K562 (cell line): ENCODE measurements at regions not wholly inside any gene's neighbourhood (a gene's known extent, or its start where the extent isn't known, plus 50 kb on each side); places are given as distances from the start of the nearest gene placed in this dataset.

Source experiments
- ATF7 ChIP-seq: fragments of 450-650 bp; IDR thresholded peaks from 2 replicates; pipeline ENCODE4 v1.7.1; 2014; ENCODE audit warnings: mild to moderate bottlenecking, moderate library complexity
- FOXM1 ChIP-seq, 2 experiments: fragments of 450-650 bp in 1 of 2; sonication (generic) in 1 of 2; formaldehyde crosslinking in 1 of 2; IDR thresholded peaks; 2 replicates each; pipeline versions ENCODE4 v1.6.1 to v1.9.0; 2017 to 2022; ENCODE audit warnings: low read depth in 2 of 2, mild to moderate bottlenecking in 2 of 2, missing genetic modification reagents in 1 of 2, moderate library complexity in 1 of 2
- KAT2B ChIP-seq: IDR thresholded peaks from one replicate; pipeline ENCODE4 v1.6.1; 2012; ENCODE audit warnings: low read depth, mild to moderate bottlenecking, control low read depth, inconsistent platforms, low read length, moderate library complexity
- KLF13 ChIP-seq: fragments of 450-650 bp; IDR thresholded peaks from 2 replicates; pipeline ENCODE4 v1.6.1; 2016; ENCODE audit warnings: missing genetic modification characterization, low read depth, mild to moderate bottlenecking, missing compliant biosample characterization, moderate library complexity, borderline replicate concordance
- MYNN ChIP-seq, 2 experiments: sonication (generic); formaldehyde crosslinking in 1 of 2; IDR thresholded peaks; 2 replicates each; pipeline versions ENCODE4 v1.5.0 to v1.6.1; 2016 to 2020; ENCODE audit warnings: antibody characterized with exemption in 1 of 2, missing genetic modification reagents in 1 of 2
- POLR2A ChIP-seq: fragments of 450-650 bp; conservative IDR thresholded peaks from 2 replicates; pipeline ENCODE4 v1.6.1; 2016
- SP1 ChIP-seq: sonication (generic); formaldehyde crosslinking; IDR thresholded peaks from 2 replicates; pipeline ENCODE4 v1.8.1; 2022; ENCODE audit warnings: mild to moderate bottlenecking, missing genetic modification reagents
- TCFL5 ChIP-seq: fragments of 250-450 bp; sonication (Bioruptor Pico); conservative IDR thresholded peaks from 2 replicates; pipeline ENCODE4 v1.6.1; 2021; ENCODE audit warnings: mild to moderate bottlenecking, moderate library complexity, matching md5 sums
- ZNF165 ChIP-seq: fragments of 250-450 bp; sonication (Bioruptor Pico); IDR thresholded peaks from 2 replicates; pipeline ENCODE4 v1.4.0; 2020; ENCODE audit warnings: borderline replicate concordance
- ZNF274 ChIP-seq: IDR thresholded peaks from 2 replicates; pipeline ENCODE4 v1.6.1; 2011; ENCODE audit warnings: low read depth, mild to moderate bottlenecking, low read length, moderate library complexity, borderline replicate concordance
- TF ChIP-seq, protein P1 (sequence below): fragments of 450-650 bp; IDR thresholded peaks from 2 replicates; pipeline ENCODE4 v1.6.1; 2018; ENCODE audit not compliant: partially characterized antibody

DNA sequence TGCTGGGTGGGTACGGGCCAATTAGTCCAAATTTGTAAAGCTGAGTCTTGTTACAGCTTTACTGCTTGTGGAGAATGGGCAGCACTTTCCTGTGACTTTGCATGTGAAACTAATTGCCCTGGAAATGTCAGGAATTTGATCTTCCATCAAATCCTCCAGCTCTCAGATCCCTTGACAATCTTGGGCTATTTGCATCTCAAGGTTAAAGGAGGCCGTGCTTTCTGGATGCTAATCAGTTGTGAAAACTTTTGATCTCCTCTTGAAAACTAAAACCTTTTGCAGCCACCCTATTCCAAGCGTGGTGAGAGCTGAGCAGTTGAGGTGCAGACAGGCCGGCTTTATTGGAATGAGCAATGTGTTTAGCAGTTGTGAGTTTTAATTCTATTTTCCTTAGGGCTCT is 68.0 kb upstream of the CLINT1 start:
- no peak for TF ChIP-seq ZNF274
- TF ChIP-seq ATF7, result no peak
- TF ChIP-seq SP1 (CRISPR knock-in tag), result no peak
- no peak for TF ChIP-seq TCFL5 (CRISPR knock-in tag)
- TF ChIP-seq KLF13, result no peak
- TF ChIP-seq ZNF165 (CRISPR knock-in tag), result no peak
- TF ChIP-seq, protein P1, sequence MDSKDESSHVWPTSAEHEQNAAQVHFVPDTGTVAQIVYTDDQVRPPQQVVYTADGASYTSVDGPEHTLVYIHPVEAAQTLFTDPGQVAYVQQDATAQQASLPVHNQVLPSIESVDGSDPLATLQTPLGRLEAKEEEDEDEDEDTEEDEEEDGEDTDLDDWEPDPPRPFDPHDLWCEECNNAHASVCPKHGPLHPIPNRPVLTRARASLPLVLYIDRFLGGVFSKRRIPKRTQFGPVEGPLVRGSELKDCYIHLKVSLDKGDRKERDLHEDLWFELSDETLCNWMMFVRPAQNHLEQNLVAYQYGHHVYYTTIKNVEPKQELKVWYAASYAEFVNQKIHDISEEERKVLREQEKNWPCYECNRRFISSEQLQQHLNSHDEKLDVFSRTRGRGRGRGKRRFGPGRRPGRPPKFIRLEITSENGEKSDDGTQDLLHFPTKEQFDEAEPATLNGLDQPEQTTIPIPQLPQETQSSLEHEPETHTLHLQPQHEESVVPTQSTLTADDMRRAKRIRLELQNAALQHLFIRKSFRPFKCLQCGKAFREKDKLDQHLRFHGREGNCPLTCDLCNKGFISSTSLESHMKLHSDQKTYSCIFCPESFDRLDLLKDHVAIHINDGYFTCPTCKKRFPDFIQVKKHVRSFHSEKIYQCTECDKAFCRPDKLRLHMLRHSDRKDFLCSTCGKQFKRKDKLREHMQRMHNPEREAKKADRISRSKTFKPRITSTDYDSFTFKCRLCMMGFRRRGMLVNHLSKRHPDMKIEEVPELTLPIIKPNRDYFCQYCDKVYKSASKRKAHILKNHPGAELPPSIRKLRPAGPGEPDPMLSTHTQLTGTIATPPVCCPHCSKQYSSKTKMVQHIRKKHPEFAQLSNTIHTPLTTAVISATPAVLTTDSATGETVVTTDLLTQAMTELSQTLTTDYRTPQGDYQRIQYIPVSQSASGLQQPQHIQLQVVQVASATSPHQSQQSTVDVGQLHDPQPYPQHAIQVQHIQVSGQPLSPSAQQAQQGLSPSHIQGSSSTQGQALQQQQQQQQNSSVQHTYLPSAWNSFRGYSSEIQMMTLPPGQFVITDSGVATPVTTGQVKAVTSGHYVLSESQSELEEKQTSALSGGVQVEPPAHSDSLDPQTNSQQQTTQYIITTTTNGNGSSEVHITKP, result no peak
- TF ChIP-seq POLR2A, result no peak
- TF ChIP-seq KAT2B, result no peak
- no peak for TF ChIP-seq MYNN (IDR thresholded peaks at IDR 0.05)
- TF ChIP-seq MYNN (CRISPR knock-in tag; IDR thresholded peaks at IDR 0.05), result no peak
- TF ChIP-seq FOXM1 (IDR thresholded peaks at IDR 0.05; ENCODE audit: low read depth), result no peak
- TF ChIP-seq FOXM1 (CRISPR knock-in tag; IDR thresholded peaks at IDR 0.05; ENCODE audit: low read depth), result no peak
